ENCODE measurements at regions not wholly inside any gene's neighbourhood (a gene's known extent, or its start where the extent isn't known, plus 50 kb on each side); places are given as distances from the start of the nearest gene placed in this dataset.

GRCh38 chr12:23055004-23055403 is 430.0 kb downstream of the ETNK1 start:
- no peak for TF ChIP-seq CTCF (IDR thresholded peaks at IDR 0.05)
- no peak for TF ChIP-seq POLR2AphosphoS5 (IDR thresholded peaks at IDR 0.05)
- TF ChIP-seq POLR2A (IDR thresholded peaks at IDR 0.05) = no peak
- intact Hi-C loops (cut with DNase I; ENCODE audit: low total_unique reads) = no loop called here
- Histone ChIP-seq H3K27me3 (no peaks in the 10 kb centered on the region), H3K9me3 (no peaks in the 10 kb centered on the region), H3K36me3 (no peaks in the 10 kb centered on the region), H3K4me3 (no peak overlapping the region), H3K4me1 (no peaks in the 10 kb centered on the region), H3K27ac (no peak overlapping the region)
- DNase-seq (ENCODE audit: low spot score in 2 of 2) = no peak

- Histone ChIP-seq H3K27me3 (no peaks in the 10 kb centered on the region), H3K4me1 (no peaks in the 10 kb centered on the region), H3K27ac (no peak overlapping the region), H3K36me3 (no peaks in the 10 kb centered on the region), H3K9me3 (no peaks in the 10 kb centered on the region), H3K4me3 (no peak overlapping the region)
- intact Hi-C loops (cut with DNase I; ENCODE audit: low total_unique reads) = no loop called here
- DNase-seq (ENCODE audit: low spot score in 2 of 2) = no peak
- no peak for TF ChIP-seq CTCF (IDR thresholded peaks at IDR 0.05)
- no peak for TF ChIP-seq POLR2AphosphoS5 (IDR thresholded peaks at IDR 0.05)
- TF ChIP-seq POLR2A (IDR thresholded peaks at IDR 0.05) = no peak
These were observed 432.6 kb downstream of the ETNK1 start for GRCh38 chr12:23057571-23057970.

- intact Hi-C loops (cut with DNase I; ENCODE audit: low total_unique reads) = no loop called here
- Histone ChIP-seq H3K4me1 (no peaks in the 10 kb centered on the region), H3K36me3 (no peaks in the 10 kb centered on the region), H3K9me3 (no peaks in the 10 kb centered on the region), H3K27me3 (no peaks in the 10 kb centered on the region), H3K27ac (no peak overlapping the region), H3K4me3 (no peak overlapping the region)
- TF ChIP-seq CTCF (IDR thresholded peaks at IDR 0.05) (no peak), POLR2AphosphoS5 (IDR thresholded peaks at IDR 0.05) (no peak), POLR2A (IDR thresholded peaks at IDR 0.05) (no peak)
- no peak for DNase-seq (ENCODE audit: low spot score in 2 of 2)
These were observed 435.2 kb downstream of the ETNK1 start for GRCh38 chr12:23060161-23060560.

- TF ChIP-seq POLR2AphosphoS5 (IDR thresholded peaks at IDR 0.05) (no peak), CTCF (IDR thresholded peaks at IDR 0.05) (no peak), POLR2A (IDR thresholded peaks at IDR 0.05) (no peak)
- intact Hi-C loops (cut with DNase I; ENCODE audit: low total_unique reads) = no loop called here
- Histone ChIP-seq H3K9me3 (no peaks in the 10 kb centered on the region), H3K4me3 (no peak overlapping the region), H3K4me1 (no peaks in the 10 kb centered on the region), H3K27ac (no peak overlapping the region), H3K27me3 (no peaks in the 10 kb centered on the region), H3K36me3 (no peaks in the 10 kb centered on the region)
- DNase-seq (ENCODE audit: low spot score in 2 of 2) = no peak
These were observed 438.2 kb downstream of the ETNK1 start for GRCh38 chr12:23063206-23063605.

GRCh38 chr12:23066095-23066494 is 441.1 kb downstream of the ETNK1 start:
- Histone ChIP-seq H3K27me3 (no peaks in the 10 kb centered on the region), H3K9me3 (no peaks in the 10 kb centered on the region), H3K4me3 (no peak overlapping the region), H3K36me3 (no peaks in the 10 kb centered on the region), H3K27ac (no peak overlapping the region), H3K4me1 (no peaks in the 10 kb centered on the region)
- TF ChIP-seq POLR2A (IDR thresholded peaks at IDR 0.05) = no peak
- TF ChIP-seq POLR2AphosphoS5 (IDR thresholded peaks at IDR 0.05) = no peak
- no peak for TF ChIP-seq CTCF (IDR thresholded peaks at IDR 0.05)
- no peak for DNase-seq (ENCODE audit: low spot score in 2 of 2)
- intact Hi-C loops (cut with DNase I; ENCODE audit: low total_unique reads) = no loop called here

All from breast epithelium (tissue), 4 donors.